GF-D8 (cell line): ENCODE measurements at regions not wholly inside any gene's neighbourhood (a gene's known extent, or its start where the extent isn't known, plus 50 kb on each side); places are given as distances from the start of the nearest gene placed in this dataset.
A peak's percentile ranks its signal among the peaks of the same experiment; 100 is the strongest.

ENCODE experiments used
- DNase-seq: peaks from one replicate; lab custom pipeline; 2025; lab: John Stamatoyannopoulos, UW

DNA sequence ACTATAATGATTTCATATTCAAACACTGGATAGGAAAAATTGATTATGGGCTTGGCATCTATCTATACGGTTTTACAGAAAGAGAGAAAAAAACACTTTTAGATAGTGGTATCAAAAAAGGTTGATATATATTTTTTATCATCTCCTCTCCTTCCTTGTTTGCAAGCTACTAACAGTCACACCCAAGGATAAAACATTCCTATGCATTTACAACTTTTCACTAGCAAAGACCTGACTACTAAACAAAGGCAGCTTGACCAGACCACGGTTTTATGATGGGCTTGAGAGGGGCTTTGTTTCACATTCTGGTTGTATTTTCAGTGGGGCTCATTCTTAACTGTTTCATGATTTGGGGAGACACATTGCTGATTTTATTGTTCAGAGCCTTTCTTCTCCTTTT, 477.6 kb upstream of the CITED2 start:
- no peak for DNase-seq

GRCh38 chr6:139851206-139851605, 476.8 kb upstream of the CITED2 start:
- no peak for DNase-seq

DNA sequence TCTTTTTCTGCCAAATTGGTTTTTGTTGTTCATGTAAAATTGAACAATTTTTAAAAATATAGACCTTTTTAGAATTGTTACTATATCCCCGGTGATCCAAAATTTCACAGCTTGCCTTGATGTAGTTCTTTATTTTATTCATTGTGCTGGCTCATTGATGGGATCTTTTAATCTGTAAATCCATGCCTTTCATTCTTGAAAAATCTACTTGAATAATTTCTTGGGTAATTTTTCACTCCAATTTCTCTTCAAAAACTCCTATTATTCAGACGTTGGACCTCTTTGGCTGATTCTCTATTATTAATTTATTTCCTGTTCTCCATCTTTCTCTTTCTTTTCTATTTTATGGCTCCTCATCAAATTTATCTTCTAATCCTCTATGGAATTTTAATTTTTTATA, 476.1 kb upstream of the CITED2 start:
- no peak for DNase-seq

GRCh38 chr6:139847457-139847813, 473.0 kb upstream of the CITED2 start:
- no peak for DNase-seq

DNA sequence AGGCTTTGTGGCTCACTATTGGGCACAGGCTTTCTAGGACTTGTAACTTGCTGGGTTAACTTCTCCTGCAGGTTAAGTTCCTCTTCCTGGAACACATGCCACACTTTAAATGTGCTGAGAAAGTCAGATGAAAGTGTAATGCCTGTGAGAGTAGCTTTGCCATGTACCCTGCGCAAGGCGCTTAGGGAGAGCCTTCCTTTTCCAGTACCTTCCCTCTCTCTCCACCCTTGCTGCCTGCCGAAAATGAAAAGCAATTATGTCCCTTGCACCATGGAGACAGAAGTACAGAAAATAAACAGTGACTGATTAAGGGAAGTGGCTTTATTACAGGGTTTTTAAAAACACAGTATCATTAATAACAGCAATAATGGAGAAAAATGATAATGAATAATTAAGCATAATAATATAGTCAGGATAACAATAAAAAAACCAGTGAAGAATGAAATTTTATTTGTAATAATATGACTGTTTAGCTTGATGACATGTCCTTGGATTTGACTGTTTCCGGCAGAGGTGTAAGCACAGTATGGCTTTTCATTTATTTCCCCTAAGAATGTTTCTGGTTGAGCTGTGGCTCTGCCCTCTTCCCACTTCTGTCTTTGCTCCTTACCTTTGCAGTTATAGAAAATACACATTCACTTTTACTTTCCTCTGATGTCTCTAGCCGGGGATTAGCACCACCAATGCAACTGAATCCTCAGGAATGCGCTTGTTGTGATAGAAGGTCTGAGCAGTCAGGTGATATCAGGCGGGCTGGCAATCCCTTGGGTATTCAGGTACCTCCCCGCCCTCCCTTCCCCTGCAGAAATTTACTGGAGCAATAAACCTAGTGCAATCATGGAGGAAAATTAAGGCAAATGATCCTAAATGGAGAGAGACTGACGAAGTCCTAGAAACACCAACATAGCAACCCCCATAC, 472.3 kb upstream of the CITED2 start:
- peak; percentile 7 for DNase-seq

GRCh38 chr6:139844907-139845306, 470.5 kb upstream of the CITED2 start:
- no peak for DNase-seq

GRCh38 chr6:139841794-139842215, 467.4 kb upstream of the CITED2 start:
- peak; percentile 51 for DNase-seq

GRCh38 chr6:139839506-139840156, 465.2 kb upstream of the CITED2 start:
- peak; percentile 85 for DNase-seq

DNA sequence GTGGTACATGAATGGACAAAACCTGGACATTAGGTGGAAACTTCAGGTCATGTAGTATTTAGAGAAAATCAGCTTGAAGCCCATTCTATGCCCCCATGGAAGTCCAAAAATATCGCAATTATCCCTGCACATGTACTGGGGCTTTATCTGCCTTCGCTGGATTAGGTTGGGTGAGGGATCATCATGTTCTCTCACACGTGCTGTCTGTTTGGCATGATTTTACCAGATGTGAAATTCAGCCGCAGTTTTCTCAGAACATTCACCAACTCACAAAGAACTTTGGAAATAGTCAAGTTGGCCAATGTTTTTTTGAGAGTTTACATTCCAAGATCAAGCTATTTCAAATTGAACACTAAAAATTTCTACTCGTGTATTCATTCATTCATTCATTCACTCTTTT, 459.8 kb upstream of the CITED2 start:
- DNase-seq = no peak

- no peak for DNase-seq
These were observed 459.1 kb upstream of the CITED2 start for GRCh38 chr6:139833592-139833991.

DNA sequence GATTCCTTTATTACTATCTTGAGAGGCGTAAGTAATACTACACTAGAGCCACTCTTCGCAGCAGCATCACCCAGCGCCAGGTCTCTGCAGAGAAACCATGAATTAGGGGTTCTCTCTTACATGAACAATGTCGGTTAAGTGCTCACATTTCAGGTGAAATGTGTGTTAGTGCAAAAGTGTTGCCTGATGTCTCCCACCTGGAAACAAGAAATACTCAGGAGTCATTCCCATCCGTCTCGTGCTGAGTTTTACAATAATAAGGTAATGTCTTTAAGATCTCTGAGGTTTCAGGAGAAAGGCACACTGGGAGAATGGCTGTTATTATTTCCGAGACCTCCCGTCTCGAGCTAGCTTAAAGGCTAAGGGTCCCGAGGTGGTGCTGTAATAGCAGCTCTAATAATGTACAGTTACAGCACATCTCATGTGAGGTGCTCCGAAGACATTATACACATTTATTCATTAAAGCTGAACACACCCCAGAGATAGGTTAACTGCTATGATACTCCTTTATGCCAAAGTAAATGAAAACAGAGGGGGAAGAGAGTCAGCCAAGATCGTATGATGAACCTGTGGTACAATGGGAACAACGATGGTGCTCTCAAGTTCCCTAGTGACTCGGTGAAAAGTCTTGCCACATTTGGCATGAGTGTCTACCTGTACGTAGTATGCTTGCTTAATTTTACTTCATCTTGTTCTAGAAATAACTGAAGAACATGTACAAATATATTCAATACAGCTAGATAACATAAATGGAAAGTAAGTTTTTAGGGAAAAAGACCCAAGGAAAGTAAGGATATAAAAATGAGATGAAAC, 458.3 kb upstream of the CITED2 start:
- no peak for DNase-seq

DNA sequence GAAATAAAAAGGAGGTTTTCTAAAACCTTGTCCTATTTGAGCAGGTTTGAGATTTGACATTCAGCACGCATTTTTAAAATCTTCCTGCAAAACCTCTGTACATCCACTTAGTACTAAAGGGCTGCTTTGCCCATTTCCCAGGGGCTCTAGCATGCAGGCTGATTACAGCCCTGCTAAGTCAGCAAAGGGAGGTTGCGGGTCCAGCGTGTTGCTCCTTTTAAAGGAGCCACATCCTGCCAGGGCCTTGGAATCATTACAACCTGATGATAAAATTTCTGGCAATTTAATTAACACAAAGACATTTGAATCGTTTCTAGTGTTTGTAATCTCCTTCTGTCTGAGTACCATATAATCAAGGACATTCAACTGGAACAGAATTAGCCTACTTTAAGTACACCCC, 455.1 kb upstream of the CITED2 start:
- no peak for DNase-seq

GRCh38 chr6:139828751-139829519, 454.5 kb upstream of the CITED2 start:
- no peak for DNase-seq

DNA sequence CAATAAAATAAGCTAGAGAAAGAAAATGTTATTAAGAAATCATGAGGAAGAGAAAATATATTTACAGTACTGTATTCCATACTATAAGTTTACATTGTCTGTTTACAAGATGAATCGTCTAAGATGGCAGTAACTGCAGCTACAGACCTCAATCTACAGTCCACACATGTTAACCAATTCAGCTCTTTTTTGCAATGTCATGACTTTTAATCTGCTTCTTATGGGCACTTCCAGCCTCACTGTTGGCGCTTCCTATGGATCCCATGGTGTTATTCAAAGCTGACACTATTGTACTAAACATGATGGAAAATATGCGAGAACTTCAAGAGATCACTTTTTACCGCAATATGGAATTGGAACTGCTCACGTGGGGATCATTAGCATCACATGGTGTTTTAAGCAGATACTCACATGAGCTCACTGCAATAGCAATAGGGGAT, 451.5 kb upstream of the CITED2 start:
- DNase-seq = no peak

DNA sequence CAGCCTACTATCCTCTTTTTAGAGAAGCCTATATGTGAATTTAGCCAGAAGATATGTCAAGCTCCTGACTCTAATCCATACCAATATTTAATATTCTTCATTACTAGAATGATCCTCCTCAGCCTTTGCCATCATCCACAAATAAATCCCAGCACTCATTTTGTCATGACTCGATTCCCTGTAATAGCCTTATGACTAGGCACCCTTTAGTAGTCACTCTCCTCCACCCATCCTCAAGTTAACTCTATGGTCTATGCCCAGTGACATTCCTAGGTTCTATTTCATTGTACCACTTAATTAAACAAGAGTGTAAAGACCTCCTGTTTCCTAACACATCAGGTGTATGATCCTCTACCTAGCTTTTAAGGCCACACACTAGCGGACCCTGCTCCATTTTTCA, 450.4 kb upstream of the CITED2 start:
- no peak for DNase-seq

- DNase-seq = no peak
These were observed 449.3 kb upstream of the CITED2 start for GRCh38 chr6:139823808-139824126.

DNA sequence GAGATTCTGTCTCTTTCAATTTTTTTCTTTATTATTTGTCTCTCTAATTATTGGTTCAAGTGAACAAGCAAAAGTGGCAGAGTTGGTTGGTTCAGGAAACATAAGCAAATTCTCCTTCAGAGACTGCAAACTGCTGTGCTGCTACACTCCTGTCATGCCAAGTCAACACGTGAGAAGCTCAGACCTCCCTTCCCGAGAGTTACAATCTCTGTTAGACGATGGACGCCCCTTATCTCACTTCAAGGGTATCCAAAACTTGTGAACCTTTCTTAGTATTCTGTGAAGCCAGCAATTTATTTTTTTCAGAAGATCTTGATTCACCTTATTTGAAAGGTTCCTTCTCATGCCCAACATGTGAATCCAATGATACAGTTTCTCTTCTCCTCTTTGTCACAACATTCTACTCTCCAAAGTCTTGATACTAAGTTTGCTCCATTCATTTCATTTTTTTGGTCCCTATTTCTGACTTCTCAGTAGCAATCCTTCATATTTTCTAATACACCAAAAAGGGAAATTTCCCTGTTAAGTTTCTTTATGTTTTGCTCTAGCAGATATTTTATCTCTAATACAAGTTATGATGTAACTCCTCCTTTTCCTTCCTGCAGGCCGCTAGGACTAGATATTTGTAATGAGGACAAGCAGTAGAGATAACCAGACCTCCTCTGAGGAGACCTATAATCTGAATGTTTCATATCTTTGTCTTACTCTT, 448.8 kb upstream of the CITED2 start:
- DNase-seq = no peak

DNA sequence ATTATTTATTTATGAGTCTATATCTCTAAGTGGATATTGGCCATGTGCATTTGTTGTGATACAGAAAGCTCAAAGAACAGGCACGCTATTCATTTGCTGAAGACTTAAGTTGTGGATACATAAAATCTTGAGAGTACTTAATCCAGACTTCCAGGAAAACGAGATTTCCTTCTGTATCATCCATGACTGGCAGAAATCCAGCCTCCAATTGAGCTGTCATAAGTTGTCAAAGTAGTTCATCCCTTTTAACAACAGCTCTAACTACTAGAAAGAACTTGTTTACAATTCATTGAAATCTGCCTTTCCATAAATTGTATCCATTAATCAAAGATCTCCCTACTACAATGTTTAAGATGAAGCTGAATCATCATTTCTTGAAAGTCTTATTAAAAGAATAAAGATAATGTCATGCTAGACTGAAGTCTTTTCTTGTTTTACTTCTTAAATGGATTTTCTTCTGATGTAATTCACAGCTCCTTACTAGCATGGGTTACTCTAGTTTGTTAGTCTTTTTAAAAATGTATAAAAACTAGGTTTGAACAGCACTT, 447.3 kb upstream of the CITED2 start:
- DNase-seq = no peak

DNA sequence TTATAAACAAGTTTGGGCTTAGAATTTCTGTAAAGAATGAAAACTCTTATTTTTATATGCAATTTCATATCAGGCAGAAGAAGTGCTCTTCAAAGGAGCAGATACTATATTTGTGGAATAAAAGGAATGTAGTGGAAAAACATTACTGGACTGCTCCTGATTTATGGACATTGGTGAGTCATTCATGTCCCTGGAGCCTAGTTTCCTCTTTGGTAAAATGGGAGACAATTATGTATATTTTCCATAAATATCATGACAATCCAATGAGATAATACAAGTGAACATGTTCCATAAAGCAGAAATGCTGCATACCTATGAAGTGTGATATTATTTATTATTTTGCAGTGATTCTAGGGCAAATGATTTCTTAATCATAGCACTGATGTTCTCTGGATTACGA, 445.8 kb upstream of the CITED2 start:
- no peak for DNase-seq

DNA sequence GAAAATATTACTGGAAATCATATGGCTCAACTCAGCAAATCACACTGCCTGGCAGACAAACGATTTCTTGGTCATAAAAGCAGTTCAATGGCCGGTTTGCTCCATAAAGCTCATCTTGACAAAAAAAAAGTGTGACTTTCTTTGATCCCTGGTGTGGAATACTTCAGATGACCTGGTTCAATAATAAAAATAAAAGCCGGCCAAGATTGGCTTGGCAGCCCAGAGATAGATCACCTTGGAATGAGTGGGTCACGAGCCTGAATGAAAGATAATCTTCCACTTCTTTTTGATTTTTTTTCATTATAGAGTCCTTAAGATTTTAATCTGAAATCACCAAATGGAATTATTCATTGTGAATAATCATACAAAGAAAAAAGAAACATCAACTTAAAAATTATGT, 445.3 kb upstream of the CITED2 start:
- no peak for DNase-seq

DNA sequence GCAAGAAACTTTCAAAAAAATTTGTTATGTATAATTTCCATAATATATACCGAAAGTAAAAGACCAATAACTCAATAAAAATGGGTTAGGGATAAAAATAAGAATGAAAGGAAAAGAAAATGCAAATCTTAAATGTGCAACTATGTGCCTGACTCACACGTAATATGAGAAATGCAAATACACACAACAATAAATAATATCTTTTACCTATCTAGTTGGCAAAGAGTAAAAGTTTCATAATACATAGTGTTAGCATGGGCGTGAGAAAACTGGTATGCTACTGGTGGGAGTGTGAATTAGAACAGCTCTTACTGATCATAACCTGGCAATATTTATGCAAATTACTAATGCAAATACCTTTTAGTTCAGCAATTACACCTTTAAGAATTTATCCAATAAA, 438.5 kb upstream of the CITED2 start:
- no peak for DNase-seq
